RWPE2 (cell line): ENCODE measurements at regions not wholly inside any gene's neighbourhood (a gene's known extent, or its start where the extent isn't known, plus 50 kb on each side); places are given as distances from the start of the nearest gene placed in this dataset.

ENCODE experiments used
- ATAC-seq: fragments of 200-7000 bp; cut with Tn5 transposase; 3 replicates; pipeline ENCODE4 v1.9.1; 2021; ENCODE audit warnings: low read depth
- DNase-seq: peaks from one replicate; pipeline ENCODE4 v3.0.0-alpha.2; 2020; ENCODE audit warnings: low spot score
- H3K27ac ChIP-seq: fragments of 450-650 bp; 2 replicates; pipeline ENCODE4 v1.5.1; 2017; ENCODE audit warnings: mild to moderate bottlenecking; ENCODE audit not compliant: poor library complexity, severe bottlenecking
- H3K27me3 ChIP-seq: fragments of 250-450 bp; sonication (Bioruptor Pico); 2 replicates; pipeline ENCODE4 v1.5.1; 2021; ENCODE audit warnings: mild to moderate bottlenecking, moderate library complexity; ENCODE audit not compliant: insufficient read depth, poor library complexity, severe bottlenecking
- H3K36me3 ChIP-seq: fragments of 250-450 bp; sonication (Bioruptor Pico); 2 replicates; pipeline ENCODE4 v1.5.1; 2020; ENCODE audit warnings: low read depth, mild to moderate bottlenecking, moderate library complexity
- H3K4me1 ChIP-seq: fragments of 250-450 bp; sonication (Bioruptor Pico); 2 replicates; pipeline ENCODE4 v1.5.1; 2021; ENCODE audit warnings: mild to moderate bottlenecking, moderate library complexity; ENCODE audit not compliant: insufficient read depth, poor library complexity, severe bottlenecking
- H3K4me3 ChIP-seq: fragments of 250-450 bp; sonication (Bioruptor Pico); 2 replicates; pipeline ENCODE4 v1.5.1; 2021; ENCODE audit warnings: mild to moderate bottlenecking, moderate library complexity; ENCODE audit not compliant: severe bottlenecking
- H3K9me3 ChIP-seq: fragments of 250-450 bp; sonication (Bioruptor Pico); 2 replicates; pipeline ENCODE4 v1.5.1; 2021; ENCODE audit warnings: mild to moderate bottlenecking, moderate library complexity; ENCODE audit not compliant: severe bottlenecking
- TF ChIP-seq, protein P1 (sequence below): fragments of 450-650 bp; IDR thresholded peaks from one replicate; pipeline ENCODE4 v1.5.1; 2017; ENCODE audit warnings: mild to moderate bottlenecking, moderate library complexity; ENCODE audit not compliant: poor library complexity, severe bottlenecking

GRCh38 chr7:25854059-25854458 is 297.9 kb upstream of the NFE2L3 start:
- peaks cover 13% of the 10 kb centered on the region for H3K4me1 ChIP-seq
- peaks cover 11% of the 10 kb centered on the region for H3K27me3 ChIP-seq
- no peak overlapping the region for H3K4me3 ChIP-seq
- DNase-seq = no peak
- H3K9me3 ChIP-seq = no peaks in the 10 kb centered on the region
- TF ChIP-seq, protein P1, sequence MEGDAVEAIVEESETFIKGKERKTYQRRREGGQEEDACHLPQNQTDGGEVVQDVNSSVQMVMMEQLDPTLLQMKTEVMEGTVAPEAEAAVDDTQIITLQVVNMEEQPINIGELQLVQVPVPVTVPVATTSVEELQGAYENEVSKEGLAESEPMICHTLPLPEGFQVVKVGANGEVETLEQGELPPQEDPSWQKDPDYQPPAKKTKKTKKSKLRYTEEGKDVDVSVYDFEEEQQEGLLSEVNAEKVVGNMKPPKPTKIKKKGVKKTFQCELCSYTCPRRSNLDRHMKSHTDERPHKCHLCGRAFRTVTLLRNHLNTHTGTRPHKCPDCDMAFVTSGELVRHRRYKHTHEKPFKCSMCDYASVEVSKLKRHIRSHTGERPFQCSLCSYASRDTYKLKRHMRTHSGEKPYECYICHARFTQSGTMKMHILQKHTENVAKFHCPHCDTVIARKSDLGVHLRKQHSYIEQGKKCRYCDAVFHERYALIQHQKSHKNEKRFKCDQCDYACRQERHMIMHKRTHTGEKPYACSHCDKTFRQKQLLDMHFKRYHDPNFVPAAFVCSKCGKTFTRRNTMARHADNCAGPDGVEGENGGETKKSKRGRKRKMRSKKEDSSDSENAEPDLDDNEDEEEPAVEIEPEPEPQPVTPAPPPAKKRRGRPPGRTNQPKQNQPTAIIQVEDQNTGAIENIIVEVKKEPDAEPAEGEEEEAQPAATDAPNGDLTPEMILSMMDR = no peak
- no peak for ATAC-seq
- no peaks in the 10 kb centered on the region for H3K36me3 ChIP-seq
- H3K27ac ChIP-seq = no peak overlapping the region

DNA sequence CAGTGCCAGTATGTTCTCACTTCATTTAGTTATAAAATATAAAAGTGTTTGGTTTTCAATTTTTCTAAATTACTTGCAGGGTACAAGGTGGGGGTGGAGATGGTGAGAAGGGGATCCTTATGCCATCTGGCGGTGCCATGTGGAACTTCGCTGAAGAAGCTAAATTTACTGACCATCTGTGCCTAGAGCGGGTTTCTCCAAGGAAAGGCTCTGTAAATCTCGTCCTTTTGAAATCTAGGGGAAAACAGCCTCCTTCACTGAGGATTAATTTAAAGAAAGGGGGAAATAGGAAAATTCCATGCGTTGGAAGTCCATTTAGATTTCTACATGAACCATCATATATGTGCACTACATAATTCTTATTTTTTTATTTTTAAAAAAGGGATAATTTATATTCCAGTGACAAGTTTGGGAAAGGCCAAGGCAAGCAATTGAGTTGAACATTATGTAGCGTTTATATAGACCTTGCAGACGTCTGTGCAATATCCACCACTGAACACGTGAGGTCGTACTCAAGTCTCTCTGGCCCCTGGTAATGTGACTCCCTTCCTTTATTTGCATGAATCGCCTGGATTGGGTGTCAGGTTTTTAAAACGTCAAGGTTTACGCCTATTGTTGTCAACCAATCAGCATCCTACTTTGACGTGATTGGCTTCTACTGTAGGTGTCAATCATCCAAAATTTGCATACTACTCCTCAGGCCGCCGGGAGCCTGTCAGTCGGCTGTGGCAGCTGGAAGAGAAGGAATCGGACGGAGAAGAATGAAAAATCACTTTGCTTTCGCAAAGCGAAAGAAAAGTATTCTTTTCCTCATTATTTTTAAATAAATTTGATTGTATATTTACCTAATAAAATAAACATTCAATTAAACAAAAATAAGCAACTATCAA is 297.1 kb upstream of the NFE2L3 start:
- Histone ChIP-seq H3K9me3 (no peaks in the 10 kb centered on the region), H3K27me3 (peaks cover 11% of the 10 kb centered on the region), H3K27ac (no peak overlapping the region), H3K36me3 (no peaks in the 10 kb centered on the region), H3K4me1 (peaks cover 14% of the 10 kb centered on the region), H3K4me3 (no peak overlapping the region)
- TF ChIP-seq, protein P1 = peak; percentile 89
- ATAC-seq (peak; percentile 75), DNase-seq (peak; percentile 81)

- ATAC-seq (no peak), DNase-seq (no peak)
- peaks cover 11% of the 10 kb centered on the region for H3K27me3 ChIP-seq
These were observed 295.9 kb upstream of the NFE2L3 start for GRCh38 chr7:25855854-25856782.

DNA sequence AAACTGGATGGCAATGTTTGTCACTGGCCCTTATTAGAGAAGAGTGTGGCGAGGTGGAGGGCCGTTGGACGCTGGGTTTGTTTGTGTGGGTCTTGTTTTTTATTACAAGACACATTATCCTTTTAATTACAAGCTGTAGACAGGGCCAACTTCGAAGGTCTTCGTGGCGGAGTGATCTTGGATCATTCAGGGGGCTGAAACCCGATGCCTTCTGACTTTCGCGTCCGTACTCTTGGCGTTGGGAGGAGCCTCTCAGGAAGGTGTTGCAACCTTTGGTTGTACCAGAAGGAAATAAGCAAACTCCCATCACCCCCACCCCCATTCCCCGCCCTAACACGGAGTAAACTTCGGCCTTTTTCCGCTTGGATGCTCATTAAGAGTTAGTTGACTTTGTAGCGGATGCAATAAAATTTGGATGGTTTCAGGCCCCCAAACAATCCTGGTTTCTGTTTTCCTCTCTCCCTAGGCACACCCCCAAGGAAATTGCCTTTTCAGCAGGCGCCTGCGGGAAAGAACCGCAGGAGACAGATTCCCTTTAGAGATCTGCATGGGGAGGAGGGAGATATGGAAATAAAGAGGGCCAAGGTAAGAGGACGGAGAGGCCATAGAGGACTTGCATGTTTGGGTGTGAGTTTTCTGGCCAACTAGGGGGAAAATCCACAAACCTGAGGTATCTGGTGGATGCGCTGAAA is 294.5 kb upstream of the NFE2L3 start:
- H3K36me3 ChIP-seq = no peaks in the 10 kb centered on the region
- TF ChIP-seq, protein P1 = no peak
- ATAC-seq (peak; percentile 10), DNase-seq (peak; percentile 85)
- peak overlapping the region; percentile 93 for H3K27ac ChIP-seq
- H3K27me3 ChIP-seq = peaks cover 7% of the 10 kb centered on the region
- peaks cover 30% of the 10 kb centered on the region for H3K4me1 ChIP-seq
- H3K9me3 ChIP-seq = no peaks in the 10 kb centered on the region
- peak overlapping the region; percentile 49 for H3K4me3 ChIP-seq

More at GRCh38 chr7:25855854-25856782, 295.9 kb upstream of the NFE2L3 start:
- Histone ChIP-seq H3K27ac (peak overlapping the region; percentile 93), H3K9me3 (no peaks in the 10 kb centered on the region), H3K36me3 (no peaks in the 10 kb centered on the region), H3K4me3 (peak overlapping the region; percentile 49), H3K4me1 (peaks cover 22% of the 10 kb centered on the region)
- TF ChIP-seq, protein P1 = no peak
